ENCODE measurements at regions not wholly inside any gene's neighbourhood (a gene's known extent, or its start where the extent isn't known, plus 50 kb on each side); places are given as distances from the start of the nearest gene placed in this dataset.

DNA sequence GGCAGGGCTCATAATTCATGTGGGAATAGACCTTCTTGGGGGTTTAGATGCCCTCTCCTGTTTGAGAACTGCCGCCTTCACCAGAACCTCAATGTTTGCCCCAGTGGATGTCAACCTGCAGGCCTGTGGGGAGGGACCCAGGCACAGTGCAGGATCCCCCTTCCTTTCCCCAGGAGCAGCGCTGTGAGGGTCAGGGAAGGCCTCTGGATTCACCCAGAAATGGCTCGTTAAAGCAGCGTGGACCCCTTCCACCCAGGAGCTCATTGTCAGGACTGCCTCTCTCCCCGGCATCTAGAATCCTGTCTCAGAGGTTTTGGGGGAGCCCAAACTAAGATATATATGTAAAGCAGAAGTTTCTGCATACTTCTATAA is 188.3 kb downstream of the GADD45G start:
- Histone ChIP-seq H3K9me3 (ENCODE audit: low read length) (no peaks in the 10 kb centered on the region), H3K79me2 (replicated peaks; ENCODE audit: insufficient read depth, low read length) (no peaks in the 10 kb centered on the region), H4K20me1 (ENCODE audit: insufficient read depth) (no peaks in the 10 kb centered on the region), H3K4me3 (ENCODE audit: low read length) (no peak overlapping the region), H3K36me3 (ENCODE audit: insufficient read depth, low read length) (no peaks in the 10 kb centered on the region), H3K9me2 (ENCODE audit: insufficient read depth, low read length) (no peaks in the 10 kb centered on the region), H3K27me3 (ENCODE audit: insufficient read depth, low read depth, low read length) (no peaks in the 10 kb centered on the region), H3F3A (ENCODE audit: insufficient read depth, low read length, poor library complexity, severe bottlenecking) (no peaks in the 10 kb centered on the region), H3K9ac (ENCODE audit: low read length) (no peak overlapping the region), H3K4me2 (ENCODE audit: low read length) (no peak overlapping the region), H3K27ac (ENCODE audit: low read length) (no peak overlapping the region), H2AFZ (ENCODE audit: low read depth, low read length) (no peak overlapping the region)
- TF ChIP-seq EZH2 (IDR thresholded peaks at IDR 0.05; ENCODE audit: borderline replicate concordance, insufficient read depth, low read length, poor library complexity, severe bottlenecking), result no peak
- TF ChIP-seq, protein P1, sequence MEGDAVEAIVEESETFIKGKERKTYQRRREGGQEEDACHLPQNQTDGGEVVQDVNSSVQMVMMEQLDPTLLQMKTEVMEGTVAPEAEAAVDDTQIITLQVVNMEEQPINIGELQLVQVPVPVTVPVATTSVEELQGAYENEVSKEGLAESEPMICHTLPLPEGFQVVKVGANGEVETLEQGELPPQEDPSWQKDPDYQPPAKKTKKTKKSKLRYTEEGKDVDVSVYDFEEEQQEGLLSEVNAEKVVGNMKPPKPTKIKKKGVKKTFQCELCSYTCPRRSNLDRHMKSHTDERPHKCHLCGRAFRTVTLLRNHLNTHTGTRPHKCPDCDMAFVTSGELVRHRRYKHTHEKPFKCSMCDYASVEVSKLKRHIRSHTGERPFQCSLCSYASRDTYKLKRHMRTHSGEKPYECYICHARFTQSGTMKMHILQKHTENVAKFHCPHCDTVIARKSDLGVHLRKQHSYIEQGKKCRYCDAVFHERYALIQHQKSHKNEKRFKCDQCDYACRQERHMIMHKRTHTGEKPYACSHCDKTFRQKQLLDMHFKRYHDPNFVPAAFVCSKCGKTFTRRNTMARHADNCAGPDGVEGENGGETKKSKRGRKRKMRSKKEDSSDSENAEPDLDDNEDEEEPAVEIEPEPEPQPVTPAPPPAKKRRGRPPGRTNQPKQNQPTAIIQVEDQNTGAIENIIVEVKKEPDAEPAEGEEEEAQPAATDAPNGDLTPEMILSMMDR (IDR thresholded peaks at IDR 0.05; ENCODE audit: poor library complexity, severe bottlenecking), result no peak
- no peak for TF ChIP-seq REST (IDR thresholded peaks at IDR 0.05; ENCODE audit: borderline replicate concordance)
- TF ChIP-seq POLR2AphosphoS5 (IDR thresholded peaks at IDR 0.05), result no peak

DNA sequence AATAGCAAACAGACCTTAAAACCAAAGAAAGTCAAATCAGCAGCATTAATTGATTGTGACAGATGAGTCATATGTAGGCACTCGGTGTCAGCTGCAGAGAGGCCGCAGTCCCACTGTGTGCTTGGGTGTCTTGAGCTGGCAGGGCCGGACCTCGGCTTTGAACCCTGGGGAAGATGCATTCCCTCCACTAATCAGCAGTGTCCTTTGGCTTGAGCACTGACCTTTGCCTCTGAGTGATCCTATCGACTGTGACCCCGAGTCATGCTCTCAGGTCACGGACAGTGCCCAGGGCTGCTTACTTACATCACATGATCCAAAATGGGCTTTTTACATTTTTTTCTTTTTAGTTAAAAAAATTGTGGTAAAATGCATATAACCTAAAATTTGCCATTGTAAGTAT is 188.7 kb downstream of the GADD45G start:
- no peaks in the 10 kb centered on the region for H3K9me3 ChIP-seq (ENCODE audit: low read length)
- no peak overlapping the region for H3K4me2 ChIP-seq (ENCODE audit: low read length)
- H3K4me3 ChIP-seq (ENCODE audit: low read length), result no peak overlapping the region

More for the DNA sequence above, 188.7 kb downstream of the GADD45G start:
- no peak for TF ChIP-seq EZH2 (IDR thresholded peaks at IDR 0.05; ENCODE audit: borderline replicate concordance, insufficient read depth, low read length, poor library complexity, severe bottlenecking)
- TF ChIP-seq SMC3 (conservative IDR thresholded peaks at IDR 0.05; ENCODE audit: poor library complexity), result no peak
- TF ChIP-seq, protein P1 (IDR thresholded peaks at IDR 0.05; ENCODE audit: poor library complexity, severe bottlenecking), result no peak
- TF ChIP-seq RAD21 (conservative IDR thresholded peaks at IDR 0.05), result no peak
- TF ChIP-seq REST (IDR thresholded peaks at IDR 0.05; ENCODE audit: borderline replicate concordance), result no peak
- no peak for TF ChIP-seq TAF1 (IDR thresholded peaks at IDR 0.05; ENCODE audit: low read depth)
- no peaks in the 10 kb centered on the region for H3K79me2 ChIP-seq (replicated peaks; ENCODE audit: insufficient read depth, low read length)
- H3K9me2 ChIP-seq (ENCODE audit: insufficient read depth, low read length), result no peaks in the 10 kb centered on the region
- no peak overlapping the region for H2AFZ ChIP-seq (ENCODE audit: low read depth, low read length)
- no peaks in the 10 kb centered on the region for H3F3A ChIP-seq (ENCODE audit: insufficient read depth, low read length, poor library complexity, severe bottlenecking)
- H4K20me1 ChIP-seq (ENCODE audit: insufficient read depth), result no peaks in the 10 kb centered on the region
- no peak overlapping the region for H3K27ac ChIP-seq (ENCODE audit: low read length)
- no peaks in the 10 kb centered on the region for H3K36me3 ChIP-seq (ENCODE audit: insufficient read depth, low read length)
- H3K9ac ChIP-seq (ENCODE audit: low read length), result no peak overlapping the region
- H3K27me3 ChIP-seq (ENCODE audit: insufficient read depth, low read depth, low read length), result no peaks in the 10 kb centered on the region
